ENCODE measurements at regions not wholly inside any gene's neighbourhood (a gene's known extent, or its start where the extent isn't known, plus 50 kb on each side); places are given as distances from the start of the nearest gene placed in this dataset.

DNA sequence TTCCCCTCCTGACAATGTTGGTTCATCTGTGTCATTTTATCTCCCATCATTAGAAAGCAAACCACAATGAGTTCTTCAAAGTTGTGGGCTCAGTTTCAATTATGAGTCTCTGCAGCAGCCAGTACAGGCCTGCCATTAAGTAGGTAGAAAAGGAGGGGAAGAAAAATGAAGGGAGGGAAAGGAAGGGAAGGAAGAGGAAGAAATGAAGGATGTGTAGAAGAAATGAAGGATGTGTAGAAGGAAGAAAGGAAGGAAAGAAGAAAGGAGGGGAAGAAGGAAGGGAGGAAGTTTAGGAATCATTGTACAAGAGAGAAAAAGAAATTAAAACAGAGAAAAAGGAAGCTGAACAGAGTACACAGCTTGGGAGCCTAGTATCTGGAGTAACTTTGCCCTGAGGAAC is 498.3 kb upstream of the DAB1 start:
- TF ChIP-seq, protein P1, sequence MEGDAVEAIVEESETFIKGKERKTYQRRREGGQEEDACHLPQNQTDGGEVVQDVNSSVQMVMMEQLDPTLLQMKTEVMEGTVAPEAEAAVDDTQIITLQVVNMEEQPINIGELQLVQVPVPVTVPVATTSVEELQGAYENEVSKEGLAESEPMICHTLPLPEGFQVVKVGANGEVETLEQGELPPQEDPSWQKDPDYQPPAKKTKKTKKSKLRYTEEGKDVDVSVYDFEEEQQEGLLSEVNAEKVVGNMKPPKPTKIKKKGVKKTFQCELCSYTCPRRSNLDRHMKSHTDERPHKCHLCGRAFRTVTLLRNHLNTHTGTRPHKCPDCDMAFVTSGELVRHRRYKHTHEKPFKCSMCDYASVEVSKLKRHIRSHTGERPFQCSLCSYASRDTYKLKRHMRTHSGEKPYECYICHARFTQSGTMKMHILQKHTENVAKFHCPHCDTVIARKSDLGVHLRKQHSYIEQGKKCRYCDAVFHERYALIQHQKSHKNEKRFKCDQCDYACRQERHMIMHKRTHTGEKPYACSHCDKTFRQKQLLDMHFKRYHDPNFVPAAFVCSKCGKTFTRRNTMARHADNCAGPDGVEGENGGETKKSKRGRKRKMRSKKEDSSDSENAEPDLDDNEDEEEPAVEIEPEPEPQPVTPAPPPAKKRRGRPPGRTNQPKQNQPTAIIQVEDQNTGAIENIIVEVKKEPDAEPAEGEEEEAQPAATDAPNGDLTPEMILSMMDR (conservative IDR thresholded peaks at IDR 0.05; ENCODE audit: low read depth, low read length), result no peak
- TF ChIP-seq EZH2 (IDR thresholded peaks at IDR 0.05; ENCODE audit: low read length, unreplicated experiment) (no peak), EZH2phosphoT487 (IDR thresholded peaks at IDR 0.05; ENCODE audit: borderline replicate concordance, low read length) (no peak)

All from PC-3 (cell line).